PC-9 (cell line): ENCODE measurements at regions not wholly inside any gene's neighbourhood (a gene's known extent, or its start where the extent isn't known, plus 50 kb on each side); places are given as distances from the start of the nearest gene placed in this dataset.

Experiments used
- BruUV-seq: library from RNA; stranded (reverse); fragments of 400-500 nt; replicated peaks from 2 replicates; lab custom pipeline; 2021; lab: Mats Ljungman, UMichigan
- CTCF ChIA-PET: fragments of 300-600 bp; sonication (Branson Sonifier 250); formaldehyde crosslinking; loops from one replicate; lab custom pipeline; 2022; ENCODE audit warnings: antibody characterized with exemption; lab: Charles Lee
- POLR2A ChIA-PET: fragments of 300-600 bp; sonication (Branson Sonifier 250); formaldehyde crosslinking; loops from one replicate; lab custom pipeline; 2022; ENCODE audit warnings: antibody characterized with exemption; ENCODE audit not compliant: unreplicated experiment; lab: Charles Lee
- DNase-seq, 2 experiments: peaks; one replicate each; pipeline versions ENCODE4 v3.0.0 to v3.0.0-alpha.2; 2015 to 2022; ENCODE audit warnings: mixed read lengths in 1 of 2
- H2AFZ ChIP-seq: fragments of 200-600 bp; sonication (generic); 2 replicates; pipeline ENCODE4 v1.8.1; 2017; ENCODE audit warnings: antibody characterized with exemption
- H3F3A ChIP-seq: fragments of 200-600 bp; sonication (generic); 2 replicates; pipeline ENCODE4 v1.8.1; 2017; ENCODE audit warnings: antibody characterized with exemption, mild to moderate bottlenecking, low read depth; ENCODE audit not compliant: insufficient read depth
- H3K27ac ChIP-seq: fragments of 200-600 bp; sonication (generic); 2 replicates; pipeline ENCODE4 v1.6.1; 2016; ENCODE audit warnings: mixed run types
- H3K27me3 ChIP-seq: fragments of 200-600 bp; sonication (generic); 2 replicates; pipeline ENCODE4 v1.6.1; 2016; ENCODE audit warnings: low read depth, mixed run types; ENCODE audit not compliant: insufficient read depth
- H3K36me3 ChIP-seq: fragments of 200-600 bp; sonication (generic); 2 replicates; pipeline ENCODE4 v1.6.1; 2016; ENCODE audit warnings: low read depth, mixed run types
- H3K4me1 ChIP-seq: fragments of 200-600 bp; sonication (generic); replicated peaks from 2 replicates; pipeline ENCODE4 v1.6.1; 2016; ENCODE audit warnings: mixed run types; ENCODE audit not compliant: insufficient read depth
- H3K4me2 ChIP-seq: fragments of 200-600 bp; sonication (generic); 2 replicates; pipeline ENCODE4 v1.6.1; 2017; ENCODE audit warnings: mixed run types
- H3K4me3 ChIP-seq: fragments of 200-600 bp; sonication (generic); 2 replicates; pipeline ENCODE4 v1.6.1; 2016; ENCODE audit warnings: mixed run types
- H3K79me2 ChIP-seq: fragments of 200-600 bp; sonication (generic); 2 replicates; pipeline ENCODE4 v1.6.1; 2017; ENCODE audit warnings: low read depth, mixed run types
- H3K9me2 ChIP-seq: fragments of 200-600 bp; sonication (generic); 2 replicates; pipeline ENCODE4 v1.8.1; 2017; ENCODE audit warnings: mild to moderate bottlenecking; ENCODE audit not compliant: insufficient read depth
- H3K9me3 ChIP-seq: fragments of 200-600 bp; sonication (generic); 2 replicates; pipeline ENCODE4 v1.8.1; 2016; ENCODE audit warnings: low read depth; ENCODE audit not compliant: insufficient read depth
- H4K20me1 ChIP-seq: fragments of 200-600 bp; sonication (generic); 2 replicates; pipeline ENCODE4 v1.8.1; 2017; ENCODE audit not compliant: insufficient read depth
- CTCF ChIP-seq: fragments of 200-600 bp; sonication (generic); conservative IDR thresholded peaks from 2 replicates; pipeline ENCODE4 v1.6.1; 2017; ENCODE audit warnings: mixed run types, antibody characterized with exemption, mild to moderate bottlenecking, moderate library complexity
- EZH2 ChIP-seq: fragments of 200-600 bp; sonication (generic); IDR thresholded peaks from 2 replicates; pipeline ENCODE4 v1.8.0; 2017; ENCODE audit warnings: antibody characterized with exemption, low read depth
- intact Hi-C: fragments of 100-400 bp; cut with micrococcal nuclease; formaldehyde crosslinking; loops from one replicate; pipeline ENCODE4 v1.10.0; 2022; ENCODE audit not compliant: unreplicated experiment

- BruUV-seq = no TSS peak
- CTCF ChIA-PET = no interaction called here
Observed at GRCh38 chr6:164321297-164321696, 906.8 kb downstream of the QKI start.

DNA sequence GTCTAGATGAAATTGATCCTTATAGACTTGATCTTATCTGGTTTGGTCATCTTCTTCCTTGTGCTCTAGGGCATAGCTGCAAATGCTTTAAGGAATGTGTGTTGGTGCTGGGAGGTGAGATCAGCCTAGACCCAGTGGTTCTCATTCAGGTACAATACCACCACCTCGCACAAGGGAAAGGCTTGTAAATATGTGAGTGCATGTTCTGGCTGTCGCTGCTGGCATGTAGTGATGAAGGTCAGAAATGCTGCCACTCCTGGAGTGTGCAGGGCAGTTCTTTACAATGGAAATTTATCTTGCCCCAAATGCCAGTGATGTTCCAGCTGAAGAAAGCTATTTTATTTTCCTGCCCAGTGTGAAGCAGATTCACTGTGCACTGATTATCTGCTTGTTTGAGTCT is 900.9 kb downstream of the QKI start:
- Histone ChIP-seq H3K4me1 (no peaks in the 10 kb centered on the region), H3K4me3 (no peak overlapping the region), H3K79me2 (no peaks in the 10 kb centered on the region), H4K20me1 (no peaks in the 10 kb centered on the region), H3K27ac (no peak overlapping the region), H3K36me3 (no peaks in the 10 kb centered on the region), H3K27me3 (no peaks in the 10 kb centered on the region), H3K9me3 (no peaks in the 10 kb centered on the region), H3F3A (no peaks in the 10 kb centered on the region), H3K9me2 (no peaks in the 10 kb centered on the region), H3K4me2 (no peak overlapping the region), H2AFZ (no peak overlapping the region)
- CTCF ChIA-PET = no interaction called here
- no TSS peak for BruUV-seq
- POLR2A ChIA-PET = no interaction called here
- no peak for DNase-seq
- intact Hi-C loops = no loop called here
- TF ChIP-seq EZH2 = no peak
- no peak for TF ChIP-seq CTCF

More at GRCh38 chr6:164321297-164321696, 906.8 kb downstream of the QKI start:
- Histone ChIP-seq H3F3A (no peaks in the 10 kb centered on the region), H4K20me1 (no peaks in the 10 kb centered on the region), H2AFZ (no peak overlapping the region), H3K4me3 (no peak overlapping the region), H3K27ac (no peak overlapping the region), H3K27me3 (no peaks in the 10 kb centered on the region), H3K9me3 (no peaks in the 10 kb centered on the region), H3K4me1 (no peaks in the 10 kb centered on the region), H3K79me2 (no peaks in the 10 kb centered on the region), H3K4me2 (no peak overlapping the region), H3K9me2 (no peaks in the 10 kb centered on the region), H3K36me3 (no peaks in the 10 kb centered on the region)
- no peak for DNase-seq
- intact Hi-C loops = no loop called here
- POLR2A ChIA-PET = no interaction called here
- TF ChIP-seq CTCF (no peak), EZH2 (no peak)

- H3K36me3 ChIP-seq = no peaks in the 10 kb centered on the region
- DNase-seq = no peak
- TF ChIP-seq EZH2 (no peak), CTCF (no peak)
- no peaks in the 10 kb centered on the region for H3K9me2 ChIP-seq
- H2AFZ ChIP-seq = no peak overlapping the region
- H3K4me2 ChIP-seq = no peak overlapping the region
- intact Hi-C loops = no loop called here
- H3K4me3 ChIP-seq = no peak overlapping the region
- no peaks in the 10 kb centered on the region for H4K20me1 ChIP-seq
- no peak overlapping the region for H3K27ac ChIP-seq
- H3K79me2 ChIP-seq = no peaks in the 10 kb centered on the region
- H3F3A ChIP-seq = no peaks in the 10 kb centered on the region
- no TSS peak for BruUV-seq
- ChIA-PET POLR2A (no interaction called here), CTCF (no interaction called here)
- H3K9me3 ChIP-seq = no peaks in the 10 kb centered on the region
- no peaks in the 10 kb centered on the region for H3K27me3 ChIP-seq
- no peaks in the 10 kb centered on the region for H3K4me1 ChIP-seq
Observed at GRCh38 chr6:164308339-164308738, 893.8 kb downstream of the QKI start.
